Endothelial cell of umbilical vein (primary cell): ENCODE measurements at regions not wholly inside any gene's neighbourhood (a gene's known extent, or its start where the extent isn't known, plus 50 kb on each side); places are given as distances from the start of the nearest gene placed in this dataset.

ENCODE experiments used
- CTCF ChIP-seq, 2 donors: IDR thresholded peaks; 1 replicate in 1 of 2; 2 replicates in 1 of 2; pipeline ENCODE4 v1.5.1; 2011; ENCODE audit warnings: low read length in 2 of 2, mild to moderate bottlenecking in 2 of 2, moderate library complexity in 2 of 2, control low read depth in 1 of 2, inconsistent platforms in 1 of 2, low read depth in 1 of 2; ENCODE audit not compliant: insufficient read depth in 1 of 2; ENCODE audit errors: extremely low read depth in 1 of 2
- POLR2A ChIP-seq: IDR thresholded peaks from 2 replicates; pipeline ENCODE4 v1.6.1; 2012; ENCODE audit warnings: low read depth, mild to moderate bottlenecking, control low read depth, low read length
- POLR2AphosphoS5 ChIP-seq: IDR thresholded peaks from 2 replicates; pipeline ENCODE4 v1.6.1; 2012; ENCODE audit warnings: low read depth, mild to moderate bottlenecking, control low read depth, low read length, moderate library complexity; ENCODE audit not compliant: insufficient read depth

- no peak for TF ChIP-seq CTCF (IDR thresholded peaks at IDR 0.05; ENCODE audit: extremely low read depth in 1 of 2, insufficient read depth in 1 of 2, low read depth in 1 of 2, low read length in 2 of 2)
- TF ChIP-seq POLR2AphosphoS5, result no peak
- no peak for TF ChIP-seq POLR2A
Measured at GRCh38 chr10:120098232-120098930, 205.9 kb downstream of the SEC23IP start.
